GM12878 (cell line): ENCODE measurements at regions not wholly inside any gene's neighbourhood (a gene's known extent, or its start where the extent isn't known, plus 50 kb on each side); places are given as distances from the start of the nearest gene placed in this dataset.

Experiments used
- ATAC-seq: fragments of 200-7000 bp; cut with Tn5 transposase; 3 replicates; pipeline ENCODE4 v1.9.1; 2020; ENCODE audit warnings: mild to moderate bottlenecking, moderate library complexity
- BruUV-seq: library from RNA; stranded (reverse); fragments of 400-500 nt; replicated peaks from 2 replicates; lab custom pipeline; 2021; lab: Mats Ljungman, UMichigan
- CTCF ChIA-PET: fragments of 300-600 bp; sonication (Branson Sonifier 250); formaldehyde crosslinking; extraction: SDS; loops from one replicate; lab custom pipeline; 2021; ENCODE audit warnings: inconsistent platforms; lab: Yijun Ruan, JAX
- POLR2A ChIA-PET: fragments of 350-600 bp; formaldehyde crosslinking; extraction: SDS; loops from one replicate; lab custom pipeline; 2021; ENCODE audit warnings: inconsistent platforms; lab: Charles Lee
- RAD21 ChIA-PET: fragments of 300-600 bp; sonication (Branson Sonifier 250); formaldehyde crosslinking; loops from one replicate; lab custom pipeline; 2023; ENCODE audit warnings: antibody characterized with exemption; ENCODE audit not compliant: unreplicated experiment; lab: Charles Lee
- SMC1A ChIA-PET: fragments of 300-600 bp; sonication (Branson Sonifier 250); formaldehyde crosslinking; loops from one replicate; lab custom pipeline; 2023; ENCODE audit not compliant: unreplicated experiment, uncharacterized antibody; lab: Charles Lee
- DNase-seq: peaks from one replicate; pipeline ENCODE4 v3.0.0-alpha.2; 2011; ENCODE audit warnings: low read depth, low spot score
- FAIRE-seq: peaks from 3 replicates; lab custom pipeline; 2011; peaks lifted over from hg19 to GRCh38; lab: Jason Lieb, UNC
- H2AFZ ChIP-seq: 2 replicates; pipeline ENCODE4 v1.6.0; 2011; ENCODE audit warnings: low read depth, low read length, control low read depth; ENCODE audit not compliant: control insufficient read depth
- H3K27ac ChIP-seq: 2 replicates; pipeline ENCODE4 v1.5.1; 2011; ENCODE audit warnings: control low read depth; ENCODE audit not compliant: control insufficient read depth, insufficient read depth
- H3K27me3 ChIP-seq, 2 experiments: replicated peaks in 1 of 2; 2 replicates each; pipeline versions ENCODE4 v1.6.0 to v1.6.1; 2011; ENCODE audit warnings: low read length in 1 of 2; ENCODE audit not compliant: control insufficient read depth in 2 of 2, insufficient read depth in 2 of 2
- H3K36me3 ChIP-seq, 2 experiments: 2 replicates each; pipeline ENCODE4 v1.5.1; 2011; ENCODE audit warnings: low read length in 1 of 2; ENCODE audit not compliant: control insufficient read depth in 2 of 2, insufficient read depth in 2 of 2
- H3K4me1 ChIP-seq: 2 replicates; pipeline ENCODE4 v1.6.1; 2011; ENCODE audit warnings: mild to moderate bottlenecking, low read length, moderate library complexity, mixed read lengths; ENCODE audit not compliant: control insufficient read depth, insufficient read depth
- H3K4me2 ChIP-seq: 2 replicates; pipeline ENCODE4 v1.6.0; 2011; ENCODE audit warnings: control low read depth; ENCODE audit not compliant: control insufficient read depth, insufficient read depth
- H3K4me3 ChIP-seq: fragments of 200-600 bp; sonication (generic); 2 replicates; pipeline ENCODE4 v1.5.1; 2016
- H3K79me2 ChIP-seq: 2 replicates; pipeline ENCODE4 v1.6.0; 2011; ENCODE audit warnings: low read length; ENCODE audit not compliant: control insufficient read depth, insufficient read depth
- H3K9ac ChIP-seq: 2 replicates; pipeline ENCODE4 v1.8.0; 2011; ENCODE audit warnings: low read length, control low read depth, mixed read lengths; ENCODE audit not compliant: control insufficient read depth, insufficient read depth
- H3K9me3 ChIP-seq: replicated peaks from 3 replicates; pipeline ENCODE4 v1.5.1; 2011; ENCODE audit warnings: mild to moderate bottlenecking, low read length; ENCODE audit not compliant: control insufficient read depth, insufficient read depth
- H4K20me1 ChIP-seq: 2 replicates; pipeline ENCODE4 v1.6.0; 2011; ENCODE audit not compliant: control insufficient read depth, insufficient read depth
- CBX3 ChIP-seq: fragments of 200-600 bp; sonication (generic); IDR thresholded peaks from 2 replicates; pipeline ENCODE4 v1.6.1; 2016; ENCODE audit warnings: low read depth, borderline replicate concordance
- CEBPB ChIP-seq, 2 experiments: fragments of 150-350 bp in 1 of 2; IDR thresholded peaks; 2 replicates each; pipeline ENCODE4 v1.6.1; 2012 to 2014; ENCODE audit warnings: low read depth in 2 of 2, low read length in 2 of 2, borderline replicate concordance in 1 of 2, inconsistent platforms in 1 of 2
- EZH2 ChIP-seq: IDR thresholded peaks from 2 replicates; pipeline ENCODE4 v1.6.1; 2012; ENCODE audit warnings: low read depth, mild to moderate bottlenecking, control low read depth, inconsistent platforms, low read length, borderline replicate concordance; ENCODE audit not compliant: control insufficient read depth
- SIN3A ChIP-seq: IDR thresholded peaks from 2 replicates; pipeline ENCODE4 v1.6.1; 2012; ENCODE audit warnings: low read depth, low read length, improper control_type of control experiment
- TAF1 ChIP-seq: IDR thresholded peaks from 2 replicates; pipeline ENCODE4 v1.6.1; 2011; ENCODE audit warnings: mild to moderate bottlenecking, low read depth, low read length, borderline replicate concordance
- TBL1XR1 ChIP-seq: IDR thresholded peaks from 2 replicates; pipeline ENCODE4 v1.6.1; 2012; ENCODE audit warnings: low read depth, low read length, improper control_type of control experiment
- WRNIP1 ChIP-seq: IDR thresholded peaks from 2 replicates; pipeline ENCODE4 v1.6.1; 2011; ENCODE audit warnings: low read depth, low read length, improper control_type of control experiment, borderline replicate concordance
- ZBTB11 ChIP-seq: fragments of 450-650 bp; formaldehyde crosslinking; IDR thresholded peaks from 2 replicates; pipeline ENCODE4 v1.5.0; 2022; ENCODE audit warnings: mild to moderate bottlenecking, missing genetic modification characterization
- ZNF217 ChIP-seq: fragments of 450-650 bp; IDR thresholded peaks from 2 replicates; pipeline ENCODE4 v1.6.1; 2017; ENCODE audit warnings: antibody characterized with exemption, mild to moderate bottlenecking
- WGBS: methylation state at CpG from one replicate; pipeline ENCODE4 v1.1.6; 2016; ENCODE audit warnings: low lambda C conversion rate; ENCODE audit not compliant: insufficient replicate concordance, insufficient coverage; ENCODE audit errors: missing lambda C conversion rate; 5-methylcytosine and 5-hydroxymethylcytosine counted together
- in situ Hi-C: fragments of 300-500 bp; cut with MboI; formaldehyde crosslinking; loops from 9 replicates; pipeline ENCODE4 v1.14.3; 2018; ENCODE audit warnings: mixed read lengths
- intact Hi-C: fragments of 100-400 bp; cut with micrococcal nuclease; formaldehyde crosslinking; loops from one replicate; pipeline ENCODE4 v1.14.2; 2022; ENCODE audit not compliant: unreplicated experiment

- H4K20me1 ChIP-seq: no peaks in the 10 kb centered on the region
- WGBS: 43% methylated on average over 8 of the region's 8 CpGs
- no peak overlapping the region for H2AFZ ChIP-seq
- H3K4me2 ChIP-seq: no peak overlapping the region
- no peak overlapping the region for H3K4me3 ChIP-seq
- TF ChIP-seq EZH2 (no peak), ZNF217 (no peak), SIN3A (no peak)
- no peak overlapping the region for H3K9ac ChIP-seq
- ChIA-PET POLR2A (no interaction called here), SMC1A (no interaction called here), CTCF (no interaction called here), RAD21 (no interaction called here)
- no peaks in the 10 kb centered on the region for H3K79me2 ChIP-seq
- no peak for DNase-seq
- no peaks in the 10 kb centered on the region for H3K36me3 ChIP-seq
- no peak for FAIRE-seq
- no peak for ATAC-seq
- H3K27me3 ChIP-seq: no peaks in the 10 kb centered on the region
- no peak overlapping the region for H3K27ac ChIP-seq
- H3K9me3 ChIP-seq: no peaks in the 10 kb centered on the region
- BruUV-seq: no TSS peak
- in situ Hi-C loops: no loop called here
- no peaks in the 10 kb centered on the region for H3K4me1 ChIP-seq
- intact Hi-C loops: no loop called here
Measured at GRCh38 chr10:130954326-130954905, 357.1 kb downstream of the TCERG1L start.

GRCh38 chr10:130956251-130956650 is 355.3 kb downstream of the TCERG1L start:
- Histone ChIP-seq H3K36me3 (no peaks in the 10 kb centered on the region), H3K79me2 (no peaks in the 10 kb centered on the region), H2AFZ (no peak overlapping the region), H3K4me3 (no peak overlapping the region), H3K27me3 (no peaks in the 10 kb centered on the region), H3K4me2 (no peak overlapping the region), H3K27ac (no peak overlapping the region), H4K20me1 (no peaks in the 10 kb centered on the region), H3K9ac (no peak overlapping the region), H3K9me3 (no peaks in the 10 kb centered on the region), H3K4me1 (no peaks in the 10 kb centered on the region)
- BruUV-seq: no TSS peak
- ChIA-PET POLR2A (no interaction called here), SMC1A (no interaction called here), CTCF (no interaction called here), RAD21 (no interaction called here)
- TF ChIP-seq ZBTB11 (no peak), CEBPB (IDR thresholded peaks at IDR 0.05; ENCODE audit: borderline replicate concordance in 1 of 2, low read depth in 2 of 2, low read length in 2 of 2) (no peak), TBL1XR1 (no peak), ZNF217 (no peak), CBX3 (no peak), WRNIP1 (no peak), TAF1 (no peak)
- ATAC-seq: no peak
- no peak for FAIRE-seq
- 0% methylated on average over 8 of the region's 8 CpGs for WGBS
- no peak for DNase-seq
- intact Hi-C loops (no loop called here), in situ Hi-C loops (no loop called here)
